NCI-H1436 (cell line): ENCODE measurements at regions not wholly inside any gene's neighbourhood (a gene's known extent, or its start where the extent isn't known, plus 50 kb on each side); places are given as distances from the start of the nearest gene placed in this dataset.

ENCODE experiments used
- DNase-seq: peaks from one replicate; lab custom pipeline; 2025; lab: John Stamatoyannopoulos, UW

DNA sequence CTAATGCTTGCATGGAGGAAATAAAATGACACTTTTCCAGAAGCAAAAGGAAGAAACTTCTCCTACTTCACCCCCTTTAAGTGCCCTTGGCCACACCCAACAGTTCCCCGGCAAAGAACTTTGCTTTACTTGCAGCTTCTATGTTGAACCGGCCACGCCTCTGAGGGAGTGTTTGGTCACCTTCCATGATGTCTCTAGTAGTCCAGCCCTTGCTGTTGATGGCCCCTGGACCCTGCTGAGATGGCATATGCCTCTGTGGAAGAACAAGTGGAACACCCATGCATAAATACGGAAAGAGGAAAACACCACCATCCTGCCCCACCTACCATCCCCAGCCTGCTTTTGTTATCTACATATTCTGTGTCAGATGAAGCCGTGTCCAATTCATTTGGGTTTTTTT lies 218.3 kb upstream of the POU3F3 start:
- DNase-seq, result no peak

DNA sequence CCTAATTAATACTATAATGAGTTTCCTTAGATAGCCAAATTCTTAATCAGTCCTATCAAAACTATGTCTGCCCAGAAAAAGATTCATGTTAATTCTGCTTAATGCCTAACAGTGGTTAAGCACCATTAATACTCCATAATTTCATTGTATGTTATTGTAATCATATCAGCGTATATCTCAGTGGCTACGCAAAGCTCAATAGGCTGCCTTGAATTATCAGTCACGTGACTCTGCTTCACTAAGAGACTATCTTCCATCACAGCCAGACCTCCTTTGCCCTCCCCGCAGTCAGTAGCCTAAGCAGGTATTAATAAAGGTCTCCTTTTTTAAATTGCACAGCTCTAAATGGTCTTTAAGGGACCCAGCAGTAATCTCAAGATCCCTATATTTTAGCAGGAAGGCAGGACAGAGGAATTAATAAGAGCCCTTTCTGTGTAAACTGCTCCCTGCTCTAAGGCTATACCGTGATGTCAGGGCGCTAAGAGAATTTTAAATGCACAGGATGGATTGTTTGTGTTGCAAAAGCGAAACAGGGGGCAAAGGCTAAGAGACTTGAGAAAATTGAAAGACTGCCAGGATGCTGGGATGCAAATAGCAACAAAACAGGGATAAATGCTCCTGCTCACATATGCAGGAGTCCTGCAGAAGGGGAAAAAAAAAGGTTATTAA lies 215.6 kb upstream of the POU3F3 start:
- no peak for DNase-seq

DNA sequence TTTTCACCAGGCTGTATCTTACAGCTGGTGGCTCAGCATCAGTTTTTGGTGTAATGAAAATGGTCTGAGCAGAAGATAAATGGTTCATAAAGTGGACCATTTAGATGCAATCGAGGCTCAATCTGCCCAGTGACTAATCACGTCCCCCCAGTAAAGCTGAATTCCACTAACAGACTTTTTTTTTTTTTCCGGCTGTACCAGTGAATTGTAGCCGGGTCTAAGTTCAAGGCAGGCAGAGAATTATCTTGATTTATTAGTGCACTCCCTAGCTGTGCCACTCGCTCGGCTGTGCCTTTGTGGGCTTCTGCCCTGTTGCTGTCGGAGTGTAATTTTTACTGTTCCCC lies 215.1 kb upstream of the POU3F3 start:
- DNase-seq, result no peak

DNA sequence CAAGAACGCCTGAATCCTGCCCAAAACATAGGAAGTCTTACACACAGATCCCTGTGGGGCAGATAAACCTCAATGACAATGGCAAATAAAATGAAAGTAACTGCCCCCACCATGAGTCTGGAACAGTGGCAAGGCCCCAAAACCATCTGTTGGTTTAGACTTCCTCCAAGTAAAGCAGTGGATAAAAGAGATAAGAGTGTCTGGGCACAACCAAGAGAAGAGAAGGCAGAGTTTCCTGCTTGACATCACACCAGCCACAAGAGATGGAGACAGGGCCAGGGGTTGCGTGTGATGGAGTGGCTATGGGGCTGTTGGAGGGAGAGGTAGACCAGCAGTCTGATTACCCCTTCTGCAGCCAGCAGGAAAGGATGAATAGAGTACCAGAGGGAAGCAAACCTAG lies 212.1 kb upstream of the POU3F3 start:
- DNase-seq, result no peak

- no peak for DNase-seq
These were observed 205.5 kb upstream of the POU3F3 start for GRCh38 chr2:104648376-104648775.

DNA sequence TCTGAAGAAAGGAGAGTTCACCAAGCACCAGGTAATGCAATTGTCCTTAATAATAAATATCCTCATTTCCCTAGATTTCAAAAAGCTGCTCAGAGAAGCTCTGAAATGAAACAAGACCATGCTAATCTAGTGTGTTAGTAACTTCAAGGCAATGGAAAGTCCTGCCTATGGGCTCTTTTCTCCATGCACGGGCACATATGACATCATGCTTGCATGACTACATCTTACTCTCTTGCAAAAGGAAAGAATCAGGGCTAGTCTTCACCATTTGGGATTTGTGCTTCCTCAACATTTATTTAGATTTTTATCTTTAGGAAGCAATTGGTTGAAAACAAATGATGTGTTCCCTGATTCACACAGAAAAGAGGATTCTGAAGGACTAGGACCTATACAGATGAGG lies 204.0 kb upstream of the POU3F3 start:
- DNase-seq, result no peak

DNA sequence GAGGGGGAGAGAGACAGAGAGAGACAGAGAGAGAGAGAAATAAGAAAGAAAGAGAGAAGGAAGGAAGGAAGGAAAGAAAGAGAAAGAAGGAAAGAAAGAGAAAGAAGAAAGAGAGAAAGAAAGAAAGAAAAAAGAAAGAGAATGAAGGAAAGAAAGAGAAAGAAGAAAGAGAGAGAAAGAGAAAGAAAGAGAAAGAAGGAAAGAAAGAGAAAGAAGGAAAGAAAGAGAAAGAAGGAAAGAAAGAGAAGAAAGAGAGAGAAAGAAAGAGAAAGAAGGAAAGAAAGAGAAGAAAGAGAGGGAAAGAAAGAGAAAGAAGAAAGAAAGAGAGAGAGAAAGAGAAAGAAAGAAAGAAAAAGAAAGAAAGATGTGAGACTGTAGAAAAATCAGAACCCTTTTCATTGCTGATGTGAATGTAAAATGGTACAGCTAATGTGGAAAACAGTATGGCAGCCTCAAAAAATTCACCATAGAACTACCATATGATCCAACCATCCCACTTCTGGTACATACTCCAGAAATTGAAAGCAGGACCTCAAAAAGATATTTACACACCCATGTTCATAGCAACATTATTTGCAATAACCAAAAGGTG lies 203.4 kb upstream of the POU3F3 start:
- DNase-seq, result no peak

DNA sequence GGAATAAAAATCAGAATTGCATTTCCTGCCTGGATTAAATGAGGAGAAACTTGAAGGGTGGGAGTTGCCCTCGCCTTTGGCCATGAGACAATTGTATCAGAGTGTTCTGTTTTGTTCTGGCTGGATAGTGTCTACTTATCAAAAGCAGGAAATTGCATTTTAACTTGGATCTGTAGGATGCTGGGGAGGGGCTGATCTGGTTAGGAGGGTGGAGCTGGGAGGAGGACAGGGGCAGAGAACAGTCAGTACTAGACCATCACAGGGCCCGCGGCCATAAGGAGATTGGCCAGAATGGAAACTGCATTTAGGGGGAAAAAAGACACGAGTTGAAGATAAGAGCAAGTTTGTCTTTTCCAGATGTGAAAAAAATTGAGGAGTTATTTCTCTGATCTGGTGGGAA lies 199.1 kb upstream of the POU3F3 start:
- DNase-seq, result no peak

GRCh38 chr2:104656571-104657163 lies 197.2 kb upstream of the POU3F3 start:
- DNase-seq, result no peak

- no peak for DNase-seq
These were observed 195.6 kb upstream of the POU3F3 start for GRCh38 chr2:104658144-104658835.

- DNase-seq, result no peak
These were observed 194.9 kb upstream of the POU3F3 start for GRCh38 chr2:104658904-104659591.

DNA sequence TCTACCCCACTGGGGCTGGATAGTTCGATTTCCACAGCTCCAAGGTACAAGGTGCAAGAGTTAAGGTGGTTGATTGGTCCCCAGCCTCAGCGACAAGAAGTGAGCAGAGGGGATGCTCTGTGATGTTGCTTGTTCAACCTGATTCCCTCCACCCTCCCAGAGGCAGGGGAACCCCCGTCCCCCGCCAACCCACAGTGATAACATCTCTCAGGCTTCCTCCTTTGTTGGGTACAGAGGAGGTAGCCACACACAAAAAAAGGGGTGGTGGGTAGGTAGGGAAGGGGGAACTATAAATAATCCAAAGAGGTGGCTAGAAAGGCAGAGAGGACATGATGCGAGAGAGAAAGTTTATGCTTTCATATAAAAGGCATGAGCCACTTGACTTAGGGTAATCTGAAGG lies 192.9 kb upstream of the POU3F3 start:
- DNase-seq, result no peak

DNA sequence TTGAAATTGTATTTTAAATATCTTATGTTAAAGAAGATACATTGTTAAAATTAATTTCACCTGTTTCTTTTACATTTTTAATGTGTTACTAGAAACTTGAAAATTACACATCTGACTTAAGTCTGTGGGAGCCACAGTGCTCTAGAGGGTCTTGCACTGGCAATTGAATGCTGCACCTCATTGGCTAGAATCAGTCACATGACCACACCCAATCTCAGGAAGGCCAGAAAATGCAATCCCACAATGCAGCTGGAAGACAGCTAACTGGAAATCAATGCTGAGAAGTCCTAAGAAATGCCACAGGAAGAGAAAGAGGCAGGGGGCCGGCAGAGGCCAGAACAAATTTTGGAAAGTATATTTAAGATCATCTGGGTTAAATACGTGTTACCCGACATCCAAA lies 189.2 kb upstream of the POU3F3 start:
- DNase-seq, result no peak

GRCh38 chr2:104668631-104669030 lies 185.3 kb upstream of the POU3F3 start:
- DNase-seq, result no peak

GRCh38 chr2:104673225-104673624 lies 180.7 kb upstream of the POU3F3 start:
- no peak for DNase-seq

DNA sequence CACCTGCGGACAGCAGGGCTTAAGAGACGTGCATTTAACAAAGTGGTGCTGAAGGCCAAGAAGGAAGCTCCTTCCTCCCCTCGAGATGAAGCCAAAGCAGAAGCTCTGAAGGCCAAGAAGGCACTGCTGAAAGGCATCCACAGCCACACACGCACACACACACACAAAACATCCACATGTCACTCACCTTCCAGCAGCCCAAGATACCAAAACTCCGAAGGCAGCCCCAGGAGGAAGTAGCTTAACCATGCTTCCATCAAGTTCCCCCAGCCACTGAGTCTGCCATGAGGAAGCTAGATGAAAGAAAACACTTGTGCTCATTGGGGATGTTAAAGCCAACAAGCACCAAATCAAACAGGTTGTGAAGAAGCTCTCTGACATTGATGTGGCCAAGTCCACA lies 175.7 kb upstream of the POU3F3 start:
- no peak for DNase-seq

DNA sequence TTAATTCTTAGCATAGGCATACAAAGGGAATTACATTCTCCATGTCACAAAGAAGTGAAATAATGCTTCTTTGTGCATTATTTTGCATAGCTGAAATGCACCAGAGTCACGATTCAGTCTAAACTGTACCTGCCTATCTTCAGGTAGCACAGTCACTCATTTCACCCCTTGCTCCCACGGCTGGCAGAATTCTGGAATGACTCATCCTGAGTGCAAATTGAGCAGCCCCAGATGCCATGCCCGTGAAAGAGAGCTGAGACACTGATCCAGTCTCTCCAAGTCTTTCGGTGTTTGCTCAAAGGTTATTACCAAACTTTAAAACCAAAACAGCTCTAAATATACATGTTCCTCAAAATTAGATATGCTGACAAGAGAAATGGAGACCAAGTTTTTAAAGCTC lies 168.3 kb upstream of the POU3F3 start:
- no peak for DNase-seq

DNA sequence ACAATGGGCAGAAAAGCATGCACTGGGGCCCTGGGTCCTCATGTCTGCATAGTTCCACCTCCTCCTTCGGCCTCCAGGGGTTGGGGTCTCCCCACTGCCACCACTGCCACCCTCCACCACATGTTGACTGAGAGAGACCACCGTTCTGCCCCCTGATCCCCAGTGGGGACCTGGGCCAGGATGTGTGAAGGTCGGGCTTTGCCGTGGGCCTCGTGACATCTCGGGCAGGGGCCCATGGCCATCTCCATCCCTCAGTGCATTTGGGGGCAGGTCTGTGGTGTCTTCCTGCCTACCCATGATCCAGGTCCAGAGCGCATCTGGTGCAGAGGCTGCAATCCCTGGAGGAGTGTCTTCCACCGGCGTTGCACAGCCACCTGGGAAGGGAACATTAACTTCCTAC lies 166.8 kb upstream of the POU3F3 start:
- DNase-seq, result no peak

DNA sequence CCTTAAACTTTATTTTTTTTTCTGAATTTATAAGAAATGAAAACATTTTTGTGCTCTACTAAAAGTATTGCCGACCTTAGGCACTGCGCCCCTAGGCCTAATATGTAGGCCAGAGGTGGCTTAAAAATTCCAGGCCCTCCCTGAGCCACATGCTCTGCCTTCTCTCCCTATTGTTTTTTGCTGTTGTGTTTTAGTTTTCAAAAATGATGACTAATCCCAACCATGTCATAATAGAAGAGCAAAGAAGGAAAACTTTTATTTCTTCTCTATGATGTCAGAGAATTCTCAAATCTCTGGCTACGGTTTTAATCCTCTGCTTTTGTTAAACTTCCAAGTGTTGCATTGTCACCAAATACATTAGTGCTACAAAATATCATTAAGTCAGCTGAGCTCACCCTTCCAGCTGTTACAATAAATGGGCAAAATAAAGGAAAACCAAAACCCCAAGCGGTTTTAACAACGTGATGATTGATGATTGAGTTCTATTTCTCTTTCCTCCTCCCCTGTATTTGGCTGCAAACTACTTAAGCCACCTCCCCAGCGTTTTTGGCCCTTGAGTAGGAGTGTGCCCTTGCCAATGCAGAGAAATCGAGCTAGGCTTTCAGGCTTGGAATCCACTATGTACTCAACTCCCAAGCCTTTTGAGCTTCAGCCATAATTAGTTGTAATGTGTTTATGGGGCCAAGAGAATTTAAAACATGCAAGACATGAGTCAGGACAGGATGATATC lies 163.5 kb upstream of the POU3F3 start:
- DNase-seq, result no peak

DNA sequence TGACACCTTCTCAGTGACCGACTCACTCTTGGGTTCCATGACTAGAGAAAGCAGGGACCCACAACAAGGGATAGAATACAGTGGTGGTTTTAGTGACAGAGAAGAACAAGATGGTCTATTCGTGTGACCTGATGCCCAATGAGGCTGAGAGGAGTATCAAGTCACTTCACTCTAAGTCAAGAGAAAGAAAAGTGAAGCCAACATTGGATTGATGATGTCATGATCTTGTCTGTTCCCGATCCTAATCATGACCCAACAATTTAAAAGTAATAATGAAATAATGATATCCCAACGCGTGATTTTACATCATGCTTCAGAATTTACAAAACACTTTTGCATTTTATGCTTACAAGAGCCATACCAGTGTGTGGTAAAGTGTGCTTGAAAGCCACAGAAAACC lies 155.6 kb upstream of the POU3F3 start:
- no peak for DNase-seq

DNA sequence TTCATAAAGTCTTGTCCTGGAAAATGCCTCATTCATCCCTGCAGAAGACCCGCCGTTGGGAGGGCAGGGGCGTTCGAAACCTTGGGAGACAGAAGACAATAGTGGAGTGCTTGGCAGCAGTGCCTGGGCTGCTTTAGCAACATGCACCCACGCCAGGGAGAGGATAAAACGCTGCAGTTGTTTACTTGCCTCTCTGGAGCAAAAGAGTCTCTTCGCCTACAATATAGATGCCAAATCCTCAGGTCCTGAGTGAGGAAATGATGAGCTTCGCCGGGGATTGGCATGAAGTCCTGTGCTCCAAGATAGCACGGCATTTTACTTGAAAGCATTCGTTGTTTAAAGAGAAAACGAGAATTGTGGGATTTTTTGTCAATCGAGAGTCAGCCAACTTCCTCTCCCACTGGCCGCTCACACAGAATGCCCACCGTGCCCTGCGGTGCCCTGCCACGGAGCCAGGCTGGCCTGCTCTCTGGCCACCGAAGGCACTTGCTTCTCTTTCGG lies 152.5 kb upstream of the POU3F3 start:
- no peak for DNase-seq
